ENCODE measurements at regions not wholly inside any gene's neighbourhood (a gene's known extent, or its start where the extent isn't known, plus 50 kb on each side); places are given as distances from the start of the nearest gene placed in this dataset.

GRCh38 chr9:10910779-10911178 is 298.0 kb upstream of the PTPRD start:
- TF ChIP-seq CTCF (IDR thresholded peaks at IDR 0.05) (no peak), EZH2 (IDR thresholded peaks at IDR 0.05; ENCODE audit: borderline replicate concordance, insufficient read depth, low read depth, low read length, poor library complexity, severe bottlenecking) (no peak)

Data from B cell (primary cell).